NCI-H82 treated with DMSO at 0.1 percent for 48 hours (cell line): ENCODE measurements at regions not wholly inside any gene's neighbourhood (a gene's known extent, or its start where the extent isn't known, plus 50 kb on each side); places are given as distances from the start of the nearest gene placed in this dataset.
"Not testable (repeated sequence)": the region's sequence is repeated elsewhere in the genome, so short reads cannot be mapped to it uniquely, and the experiment has no call there.

Experiments
- DNase-seq: peaks from one replicate; lab custom pipeline; 2025; ENCODE audit not compliant: unreplicated experiment; lab: John Stamatoyannopoulos, UW

DNA sequence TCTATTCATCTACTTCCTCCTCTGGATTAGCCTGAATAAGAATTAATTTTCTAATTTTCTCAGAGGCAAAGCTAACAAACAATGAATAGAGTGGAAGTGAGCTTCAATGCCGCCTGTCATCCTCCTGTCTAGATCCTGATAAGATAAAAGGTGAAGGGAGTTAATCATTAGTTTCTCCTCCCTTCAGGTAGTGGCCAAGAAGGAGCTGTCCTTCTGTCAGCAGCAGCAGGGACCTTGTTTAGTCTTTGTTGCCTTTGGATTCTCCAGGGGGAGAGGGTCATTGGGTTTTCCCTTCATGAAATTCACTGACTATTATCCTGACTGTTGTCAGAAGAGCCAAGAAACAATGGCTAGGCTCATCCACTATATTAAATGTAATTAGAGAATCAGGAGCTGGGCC is 420.2 kb upstream of the GOT2 start:
- DNase-seq = no peak

- no peak for DNase-seq
Measured at GRCh38 chr16:59148769-59149155, 414.6 kb upstream of the GOT2 start.

- no peak for DNase-seq
Measured at GRCh38 chr16:59148056-59148768, 414.1 kb upstream of the GOT2 start.

DNA sequence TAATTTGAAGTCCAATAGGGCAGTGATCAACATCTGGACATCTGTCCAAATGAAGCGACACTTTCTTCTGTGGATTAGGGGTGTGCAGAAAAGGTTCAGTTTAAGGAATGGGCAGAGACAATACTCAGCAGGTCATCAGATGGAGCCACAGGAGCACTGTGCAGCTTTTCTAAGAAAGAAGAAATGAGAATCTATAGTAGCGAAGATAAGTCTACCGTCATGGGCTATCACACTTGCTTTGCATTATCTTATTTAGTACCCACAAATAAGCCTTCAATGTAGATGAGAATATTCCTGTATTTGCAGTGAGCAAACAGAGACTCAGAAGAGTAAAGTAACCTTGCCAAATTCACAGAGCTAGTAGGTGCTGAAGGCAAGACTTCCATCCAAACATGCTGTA is 412.0 kb upstream of the GOT2 start:
- DNase-seq = no peak

DNA sequence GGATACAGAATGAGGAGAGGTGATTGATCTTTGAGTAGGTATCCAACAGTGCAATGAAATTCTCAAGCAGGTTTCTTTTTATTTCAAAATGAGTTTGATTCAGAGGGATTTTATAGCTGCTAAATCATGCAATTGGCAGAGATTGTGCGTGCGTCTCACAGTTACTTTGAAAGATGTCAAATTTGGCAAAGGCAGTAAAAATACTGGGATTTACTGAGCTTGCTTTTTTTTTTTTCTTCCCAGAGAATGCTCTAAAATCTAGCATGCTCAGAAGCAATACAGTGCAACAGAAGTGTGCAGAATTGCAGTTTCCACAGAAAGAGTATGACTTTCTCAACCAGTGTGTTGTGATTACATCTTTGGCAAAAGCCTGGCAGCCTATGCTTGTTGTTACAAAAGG is 410.7 kb upstream of the GOT2 start:
- no peak for DNase-seq

- no peak for DNase-seq
Measured at GRCh38 chr16:59144326-59144725, 410.2 kb upstream of the GOT2 start.

- DNase-seq = no peak
Measured at GRCh38 chr16:59126486-59126885, 392.4 kb upstream of the GOT2 start.

DNA sequence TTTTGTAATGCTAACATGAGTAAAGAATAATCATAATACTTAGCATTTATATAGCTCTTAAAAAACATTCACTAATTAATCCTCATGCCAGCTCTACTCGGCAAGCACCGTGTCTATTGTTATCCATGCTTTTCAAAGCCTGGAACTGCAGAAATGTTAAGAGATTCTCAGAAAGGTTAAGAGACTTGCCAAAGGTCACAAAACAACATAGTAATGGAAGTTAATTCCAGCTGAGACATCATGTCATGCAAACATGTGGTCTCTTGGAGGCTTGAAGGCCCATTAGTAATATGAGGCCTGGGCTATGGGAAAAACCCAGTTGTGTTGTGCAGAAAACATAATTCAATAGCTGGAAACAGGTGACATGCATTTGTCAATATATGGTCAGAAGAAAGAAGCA is 389.9 kb upstream of the GOT2 start:
- DNase-seq = no peak

- no peak for DNase-seq
Measured at GRCh38 chr16:59123479-59123878, 389.4 kb upstream of the GOT2 start.

GRCh38 chr16:59122262-59122537 is 388.1 kb upstream of the GOT2 start:
- DNase-seq = no peak

- no peak for DNase-seq
Measured at GRCh38 chr16:59121411-59122261, 387.5 kb upstream of the GOT2 start.

GRCh38 chr16:59116744-59117143 is 382.6 kb upstream of the GOT2 start:
- no peak for DNase-seq

- DNase-seq = no peak
Measured at GRCh38 chr16:59114790-59115189, 380.7 kb upstream of the GOT2 start.

GRCh38 chr16:59113004-59113670 is 379.0 kb upstream of the GOT2 start:
- DNase-seq = no peak

DNA sequence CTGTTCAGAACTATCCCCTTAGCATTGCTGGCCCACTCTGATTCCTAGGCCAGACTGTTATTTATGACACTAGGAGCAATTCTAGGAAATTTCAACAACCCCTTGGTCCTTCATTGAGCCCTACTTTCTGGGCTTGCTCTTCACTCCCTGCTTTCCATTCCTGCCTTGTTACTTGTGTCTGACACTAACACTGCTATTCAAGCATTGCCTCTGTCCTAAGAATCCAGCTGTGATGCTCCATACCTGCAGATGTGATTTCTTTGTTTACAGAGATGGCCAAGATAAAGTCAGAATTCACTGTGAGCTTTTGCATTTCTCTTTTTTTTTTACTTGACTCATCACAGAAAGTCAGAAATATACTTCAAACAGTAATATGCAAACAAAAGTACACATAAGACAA is 377.2 kb upstream of the GOT2 start:
- DNase-seq = no peak

DNA sequence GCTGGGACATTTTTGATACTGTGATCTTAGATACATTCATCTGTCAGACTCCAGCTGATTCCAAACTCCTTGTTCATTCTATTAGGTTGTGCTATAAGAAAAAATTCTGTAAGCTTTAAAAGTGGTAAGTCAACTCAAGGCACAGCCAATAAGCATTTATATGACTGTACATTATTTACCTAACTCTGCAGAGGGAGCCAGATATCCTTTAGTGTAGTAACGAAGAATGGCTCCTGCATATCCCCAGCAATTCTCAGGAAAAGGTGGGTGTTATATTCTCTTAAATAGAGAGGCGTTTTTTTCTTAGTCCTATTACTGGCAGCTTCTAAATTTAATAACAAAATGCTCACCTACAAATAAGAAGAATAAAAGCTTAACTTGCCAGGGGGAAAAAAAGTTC is 374.3 kb upstream of the GOT2 start:
- DNase-seq = no peak

DNA sequence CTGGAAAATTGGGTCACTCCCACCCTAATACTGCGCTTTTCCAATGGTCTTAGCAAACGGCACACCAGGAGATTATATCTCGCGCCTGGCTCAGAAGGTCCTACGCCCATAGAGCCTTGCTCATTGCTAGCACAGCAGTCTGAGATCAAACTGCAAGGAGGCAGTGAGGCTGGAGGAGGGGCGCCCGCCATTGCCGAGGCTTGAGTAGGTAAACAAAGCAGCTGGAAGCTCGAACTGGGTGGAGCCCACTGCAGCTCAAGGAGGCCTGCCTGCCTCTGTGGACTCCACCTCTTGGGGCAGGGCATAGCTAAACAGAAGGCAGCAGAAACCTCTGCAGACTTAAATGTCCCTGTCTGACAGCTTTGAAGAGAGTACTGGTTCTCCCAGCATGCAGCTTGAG is 362.6 kb upstream of the GOT2 start:
- not testable (repeated sequence) for DNase-seq

- DNase-seq = no peak
Measured at GRCh38 chr16:59090541-59090940, 356.4 kb upstream of the GOT2 start.

GRCh38 chr16:59088431-59088830 is 354.3 kb upstream of the GOT2 start:
- no peak for DNase-seq

GRCh38 chr16:59087641-59088040 is 353.5 kb upstream of the GOT2 start:
- no peak for DNase-seq

DNA sequence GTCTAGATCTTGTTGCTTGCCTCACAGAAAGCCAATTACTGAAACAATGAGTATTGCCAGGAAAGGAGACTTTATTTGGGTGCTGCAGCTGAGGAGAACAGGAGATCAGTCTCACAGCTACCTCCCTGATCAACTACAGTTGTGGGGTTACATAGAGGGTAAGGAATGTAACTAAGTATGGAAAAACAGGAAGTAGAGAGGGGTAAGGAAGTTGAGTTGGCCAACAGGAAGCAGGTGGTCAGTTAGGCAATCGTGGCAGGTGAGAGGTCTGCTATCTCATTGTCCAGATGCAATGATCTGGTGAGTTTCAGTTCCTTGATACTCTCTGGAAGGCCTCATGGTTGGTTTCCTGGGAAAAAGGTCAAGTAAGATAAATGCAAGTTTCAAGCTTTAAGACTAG is 333.1 kb upstream of the GOT2 start:
- DNase-seq = no peak

DNA sequence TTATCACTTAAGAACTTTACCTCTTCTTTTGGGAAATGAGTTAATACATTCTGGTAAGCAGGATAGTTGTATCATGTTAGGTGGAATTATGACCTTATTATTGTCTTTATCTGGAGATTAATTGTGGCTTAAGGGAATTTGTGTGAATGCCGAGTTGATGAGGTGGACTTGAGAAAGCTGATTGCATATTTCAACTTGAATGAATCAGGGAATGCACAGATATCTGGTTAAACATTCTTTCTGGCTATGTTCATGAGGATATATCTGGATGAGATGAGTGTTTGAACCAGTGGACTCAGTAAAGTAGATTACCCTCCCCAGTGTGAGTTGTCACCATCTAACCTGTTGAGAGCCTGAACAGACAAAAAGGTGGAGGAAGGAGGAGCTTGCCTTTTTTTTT is 326.1 kb upstream of the GOT2 start:
- no peak for DNase-seq
